ENCODE measurements at regions not wholly inside any gene's neighbourhood (a gene's known extent, or its start where the extent isn't known, plus 50 kb on each side); places are given as distances from the start of the nearest gene placed in this dataset.

GRCh38 chr3:1632128-1632527, 466.5 kb upstream of the CNTN4 start:
- Histone ChIP-seq H3K4me1 (ENCODE audit: insufficient read depth, low read length) (no peaks in the 10 kb centered on the region), H3K36me3 (ENCODE audit: insufficient read depth, low read length) (no peaks in the 10 kb centered on the region), H3K27ac (ENCODE audit: low read depth in 1 of 2, low read length in 2 of 2) (no peak overlapping the region), H3K4me3 (ENCODE audit: low read length) (no peak overlapping the region), H3K9me3 (ENCODE audit: control insufficient read depth in 1 of 2, insufficient read depth in 1 of 2, low read length in 2 of 2) (no peaks in the 10 kb centered on the region), H3K27me3 (ENCODE audit: control insufficient read depth in 1 of 2, insufficient read depth in 2 of 2, low read length in 2 of 2) (no peaks in the 10 kb centered on the region)
- DNase-seq (no peak), ATAC-seq (ENCODE audit: poor library complexity) (no peak)
- Mint-ChIP-seq H3K4me1 (ENCODE audit: low read depth) (no peaks in the 10 kb centered on the region), H3K27me3 (no peaks in the 10 kb centered on the region), H3K27ac (no peak overlapping the region), H3K36me3 (ENCODE audit: low read depth) (no peaks in the 10 kb centered on the region), H3K9me3 (peaks cover 7% of the 10 kb centered on the region), H3K4me3 (no peak overlapping the region)
- no peak for TF ChIP-seq CTCF (IDR thresholded peaks at IDR 0.05)
- intact Hi-C loops (cut with DNase I, micrococcal nuclease): no loop called here
- POLR2A ChIA-PET: no interaction called here
- CTCF ChIA-PET: no interaction called here

GRCh38 chr3:1661839-1662238, 436.8 kb upstream of the CNTN4 start:
- Mint-ChIP-seq H3K36me3 (ENCODE audit: low read depth) (no peaks in the 10 kb centered on the region), H3K9me3 (peaks cover 13% of the 10 kb centered on the region), H3K4me1 (ENCODE audit: low read depth) (no peaks in the 10 kb centered on the region), H3K27ac (no peak overlapping the region), H3K4me3 (no peak overlapping the region), H3K27me3 (no peaks in the 10 kb centered on the region)
- no peak overlapping the region for H3K27ac ChIP-seq (ENCODE audit: low read depth in 1 of 2, low read length in 2 of 2)
- ATAC-seq (ENCODE audit: poor library complexity): no peak
- ChIA-PET CTCF (no interaction called here), POLR2A (no interaction called here)
- intact Hi-C loops (cut with DNase I, micrococcal nuclease): no loop called here
- TF ChIP-seq CTCF (IDR thresholded peaks at IDR 0.05): no peak
- no peak for DNase-seq
- H3K36me3 ChIP-seq (ENCODE audit: insufficient read depth, low read length): no peaks in the 10 kb centered on the region
- H3K4me1 ChIP-seq (ENCODE audit: insufficient read depth, low read length): no peaks in the 10 kb centered on the region
- no peaks in the 10 kb centered on the region for H3K27me3 ChIP-seq (ENCODE audit: control insufficient read depth in 1 of 2, insufficient read depth in 2 of 2, low read length in 2 of 2)
- no peaks in the 10 kb centered on the region for H3K9me3 ChIP-seq (ENCODE audit: control insufficient read depth in 1 of 2, insufficient read depth in 1 of 2, low read length in 2 of 2)
- H3K4me3 ChIP-seq (ENCODE audit: low read length): no peak overlapping the region

- H3K27me3 Mint-ChIP-seq: no peaks in the 10 kb centered on the region
- H3K27ac ChIP-seq (ENCODE audit: low read depth in 1 of 2, low read length in 2 of 2): no peak overlapping the region
- ATAC-seq (ENCODE audit: poor library complexity) (no peak), DNase-seq (no peak)
- no peaks in the 10 kb centered on the region for H3K27me3 ChIP-seq (ENCODE audit: control insufficient read depth in 1 of 2, insufficient read depth in 2 of 2, low read length in 2 of 2)
- H3K36me3 ChIP-seq (ENCODE audit: insufficient read depth, low read length): no peaks in the 10 kb centered on the region
- no peak overlapping the region for H3K27ac Mint-ChIP-seq
- H3K9me3 Mint-ChIP-seq: peaks cover 16% of the 10 kb centered on the region
- CTCF ChIA-PET: no interaction called here
- no peaks in the 10 kb centered on the region for H3K36me3 Mint-ChIP-seq (ENCODE audit: low read depth)
- no peaks in the 10 kb centered on the region for H3K4me1 Mint-ChIP-seq (ENCODE audit: low read depth)
- H3K4me3 ChIP-seq (ENCODE audit: low read length): no peak overlapping the region
- H3K9me3 ChIP-seq (ENCODE audit: control insufficient read depth in 1 of 2, insufficient read depth in 1 of 2, low read length in 2 of 2): peaks cover 0 to 6% of the 10 kb centered on the region in 2 experiments
- H3K4me1 ChIP-seq (ENCODE audit: insufficient read depth, low read length): no peaks in the 10 kb centered on the region
- no peak for TF ChIP-seq CTCF (IDR thresholded peaks at IDR 0.05)
- POLR2A ChIA-PET: no interaction called here
- intact Hi-C loops (cut with DNase I, micrococcal nuclease): no loop called here
- H3K4me3 Mint-ChIP-seq: no peak overlapping the region
Observed at GRCh38 chr3:1664266-1664665, 434.4 kb upstream of the CNTN4 start.

Measured in CD4-positive, alpha-beta T cell (primary cell).